ENCODE measurements at regions not wholly inside any gene's neighbourhood (a gene's known extent, or its start where the extent isn't known, plus 50 kb on each side); places are given as distances from the start of the nearest gene placed in this dataset.

- no peak for TF ChIP-seq CTCF (IDR thresholded peaks at IDR 0.05)
- no peak for TF ChIP-seq POLR2A (IDR thresholded peaks at IDR 0.05)
Measured at GRCh38 chr14:36076197-36076596, 100.3 kb downstream of the PTCSC3 start.

Measured in right lobe of liver (tissue), 4 donors.